OCI-LY7 (cell line): ENCODE measurements at regions not wholly inside any gene's neighbourhood (a gene's known extent, or its start where the extent isn't known, plus 50 kb on each side); places are given as distances from the start of the nearest gene placed in this dataset.

Source experiments
- BruUV-seq: library from RNA; stranded (reverse); fragments of 400-500 nt; replicated peaks from 2 replicates; lab custom pipeline; 2021; lab: Mats Ljungman, UMichigan
- CTCF ChIA-PET: fragments of 300-600 bp; sonication (Branson Sonifier 250); formaldehyde crosslinking; loops from one replicate; lab custom pipeline; 2022; ENCODE audit warnings: antibody characterized with exemption; ENCODE audit not compliant: unreplicated experiment; lab: Charles Lee
- POLR2A ChIA-PET: fragments of 300-600 bp; sonication (Branson Sonifier 250); formaldehyde crosslinking; loops from one replicate; lab custom pipeline; 2022; ENCODE audit warnings: antibody characterized with exemption; lab: Charles Lee
- DNase-seq: peaks from one replicate; pipeline ENCODE4 v3.0.0-alpha.2; 2015; ENCODE audit warnings: low spot score
- H2AFZ ChIP-seq: fragments of 200-600 bp; sonication (generic), shearing (Covaris generic); 2 replicates; pipeline ENCODE4 v1.6.1; 2014; ENCODE audit warnings: mild to moderate bottlenecking, antibody characterized with exemption, low read length, moderate library complexity
- H3K27ac ChIP-seq: fragments of 200-600 bp; sonication (generic); 2 replicates; pipeline ENCODE4 v1.5.1; 2014; ENCODE audit warnings: mixed run types, low read depth, mild to moderate bottlenecking, moderate library complexity, low read length, inconsistent platforms; ENCODE audit not compliant: poor library complexity, severe bottlenecking
- H3K36me3 ChIP-seq: fragments of 200-600 bp; sonication (generic); 2 replicates; pipeline ENCODE4 v1.6.1; 2014; ENCODE audit warnings: mild to moderate bottlenecking, antibody characterized with exemption, low read length, moderate library complexity, mixed read lengths; ENCODE audit not compliant: insufficient read depth
- H3K4me1 ChIP-seq: fragments of 200-600 bp; sonication (generic); 2 replicates; pipeline ENCODE4 v1.5.1; 2014; ENCODE audit warnings: mild to moderate bottlenecking, low read length; ENCODE audit not compliant: insufficient read depth, poor library complexity, severe bottlenecking
- H3K4me2 ChIP-seq: fragments of 200-600 bp; sonication (generic); 2 replicates; pipeline ENCODE4 v1.6.1; 2014; ENCODE audit warnings: mild to moderate bottlenecking, low read length
- H3K4me3 ChIP-seq: fragments of 200-600 bp; sonication (generic); 2 replicates; pipeline ENCODE4 v1.5.1; 2014; ENCODE audit warnings: mild to moderate bottlenecking, low read depth, low read length; ENCODE audit not compliant: poor library complexity, severe bottlenecking
- H3K79me2 ChIP-seq: fragments of 200-600 bp; sonication (generic); 2 replicates; pipeline ENCODE4 v1.6.1; 2016; ENCODE audit warnings: low read depth, mild to moderate bottlenecking, low read length, moderate library complexity, mixed read lengths; ENCODE audit not compliant: insufficient read depth
- H3K9me2 ChIP-seq: fragments of 200-600 bp; sonication (generic); 2 replicates; pipeline ENCODE4 v1.6.1; 2016; ENCODE audit warnings: mild to moderate bottlenecking, low read length, mixed read lengths; ENCODE audit not compliant: insufficient read depth
- H3K9me3 ChIP-seq: fragments of 200-600 bp; sonication (generic); 2 replicates; pipeline ENCODE4 v1.6.1; 2014; ENCODE audit warnings: mild to moderate bottlenecking, mixed run types, low read length, mixed read lengths
- H4K20me1 ChIP-seq: fragments of 200-600 bp; sonication (generic); 2 replicates; pipeline ENCODE4 v1.6.1; 2014; ENCODE audit warnings: mild to moderate bottlenecking, antibody characterized with exemption, low read length, moderate library complexity, mixed read lengths; ENCODE audit not compliant: insufficient read depth
- CTCF ChIP-seq: fragments of 200-600 bp; sonication (generic); conservative IDR thresholded peaks from 2 replicates; pipeline ENCODE4 v1.5.1; 2014; ENCODE audit warnings: mild to moderate bottlenecking, antibody characterized with exemption, low read length, moderate library complexity, mixed read lengths
- EZH2phosphoT487 ChIP-seq: fragments of 200-600 bp; sonication (generic); IDR thresholded peaks from 2 replicates; pipeline ENCODE4 v1.6.1; 2018; ENCODE audit warnings: low read depth, borderline replicate concordance, mild to moderate bottlenecking, mixed run types, antibody characterized with exemption, low read length, moderate library complexity, mixed read lengths
- intact Hi-C: fragments of 100-400 bp; cut with micrococcal nuclease; formaldehyde crosslinking; loops from one replicate; pipeline ENCODE4 v1.10.0; 2022; ENCODE audit not compliant: unreplicated experiment

GRCh38 chr4:177951026-177951425, 508.8 kb upstream of the AGA start:
- DNase-seq = no peak
- no TSS peak for BruUV-seq
- H3K36me3 ChIP-seq = no peaks in the 10 kb centered on the region
- no peaks in the 10 kb centered on the region for H4K20me1 ChIP-seq
- intact Hi-C loops = no loop called here
- H3K79me2 ChIP-seq = no peaks in the 10 kb centered on the region
- no peaks in the 10 kb centered on the region for H3K4me1 ChIP-seq
- TF ChIP-seq EZH2phosphoT487 = no peak
- TF ChIP-seq CTCF = no peak
- no peaks in the 10 kb centered on the region for H3K9me3 ChIP-seq
- H3K4me2 ChIP-seq = no peak overlapping the region
- no peaks in the 10 kb centered on the region for H3K9me2 ChIP-seq
- POLR2A ChIA-PET = interaction anchor here (0.7 kb wide), 1 partner anchor 13 kb away, joined by 3 read pairs; no protein-coding TSS in a partner anchor
- H2AFZ ChIP-seq = no peak overlapping the region
- CTCF ChIA-PET = no interaction called here
- H3K27ac ChIP-seq = no peak overlapping the region
- no peak overlapping the region for H3K4me3 ChIP-seq

- no peaks in the 10 kb centered on the region for H4K20me1 ChIP-seq
- H2AFZ ChIP-seq = no peak overlapping the region
- BruUV-seq = no TSS peak
- TF ChIP-seq EZH2phosphoT487 (no peak), CTCF (no peak)
- intact Hi-C loops = no loop called here
- no peaks in the 10 kb centered on the region for H3K79me2 ChIP-seq
- no peaks in the 10 kb centered on the region for H3K9me3 ChIP-seq
- no peak overlapping the region for H3K27ac ChIP-seq
- H3K4me1 ChIP-seq = no peaks in the 10 kb centered on the region
- no peaks in the 10 kb centered on the region for H3K36me3 ChIP-seq
- CTCF ChIA-PET = no interaction called here
- POLR2A ChIA-PET = interaction anchor here (0.7 kb wide), 1 partner anchor 1310 kb away, joined by 3 read pairs; no protein-coding TSS in a partner anchor
- H3K4me3 ChIP-seq = no peak overlapping the region
- DNase-seq = no peak
- H3K9me2 ChIP-seq = no peaks in the 10 kb centered on the region
- no peak overlapping the region for H3K4me2 ChIP-seq
Measured at GRCh38 chr4:177952723-177953122, 510.5 kb upstream of the AGA start.

GRCh38 chr4:177957596-177958360, 515.5 kb upstream of the AGA start:
- Histone ChIP-seq H3K27ac (no peak overlapping the region), H3K4me1 (no peaks in the 10 kb centered on the region), H3K4me3 (no peak overlapping the region), H4K20me1 (no peaks in the 10 kb centered on the region), H3K36me3 (no peaks in the 10 kb centered on the region), H3K9me2 (no peaks in the 10 kb centered on the region), H3K4me2 (no peak overlapping the region), H2AFZ (no peak overlapping the region), H3K9me3 (no peaks in the 10 kb centered on the region), H3K79me2 (no peaks in the 10 kb centered on the region)
- intact Hi-C loops = no loop called here
- ChIA-PET POLR2A (interaction anchor here (0.6 kb wide), 2 partner anchors 736 to 1671 kb away, joined by 3 read pairs; no protein-coding TSS in a partner anchor), CTCF (no interaction called here)
- TF ChIP-seq EZH2phosphoT487 (no peak), CTCF (no peak)
- BruUV-seq = no TSS peak
- no peak for DNase-seq
